DND-41 (cell line): ENCODE measurements at regions not wholly inside any gene's neighbourhood (a gene's known extent, or its start where the extent isn't known, plus 50 kb on each side); places are given as distances from the start of the nearest gene placed in this dataset.

Experiments
- ATAC-seq: fragments of 200-7000 bp; cut with Tn5 transposase; 3 replicates; pipeline ENCODE4 v1.9.1; 2021; ENCODE audit warnings: low read depth; ENCODE audit not compliant: insufficient read depth
- DNase-seq: peaks from one replicate; pipeline ENCODE4 v3.0.0-alpha.2; 2020
- H2AFZ ChIP-seq: 2 replicates; pipeline ENCODE4 v1.6.0; 2012; ENCODE audit warnings: low read depth, low read length
- H3K27ac ChIP-seq: 2 replicates; pipeline ENCODE4 v1.5.1; 2012; ENCODE audit warnings: low read length, inconsistent platforms
- H3K27me3 ChIP-seq: fragments of 200-600 bp; sonication (generic); 2 replicates; pipeline ENCODE4 v1.6.0; 2012; ENCODE audit warnings: low read length, mild to moderate bottlenecking, inconsistent platforms; ENCODE audit not compliant: insufficient read depth, poor library complexity
- H3K36me3 ChIP-seq: 2 replicates; pipeline ENCODE4 v1.5.1; 2012; ENCODE audit warnings: low read length, inconsistent platforms; ENCODE audit not compliant: insufficient read depth
- H3K4me1 ChIP-seq: 2 replicates; pipeline ENCODE4 v1.5.1; 2012; ENCODE audit warnings: mild to moderate bottlenecking, low read length; ENCODE audit not compliant: insufficient read depth
- H3K4me2 ChIP-seq: 2 replicates; pipeline ENCODE4 v1.6.0; 2012; ENCODE audit warnings: mild to moderate bottlenecking, moderate library complexity, low read length, inconsistent platforms; ENCODE audit not compliant: insufficient read depth
- H3K4me3 ChIP-seq, 2 experiments: fragments of 200-600 bp in 1 of 2; shearing (Covaris generic) in 1 of 2; 2 replicates each; pipeline ENCODE4 v1.5.1; 2012 to 2016; ENCODE audit warnings: inconsistent platforms in 2 of 2, low read length in 2 of 2, mild to moderate bottlenecking in 2 of 2, low read depth in 1 of 2, moderate library complexity in 1 of 2
- H3K79me2 ChIP-seq: 2 replicates; pipeline ENCODE4 v1.6.0; 2012; ENCODE audit warnings: low read length, inconsistent platforms; ENCODE audit not compliant: insufficient read depth
- H3K9ac ChIP-seq: 2 replicates; pipeline ENCODE4 v1.6.0; 2012; ENCODE audit warnings: low read depth, mild to moderate bottlenecking, inconsistent platforms, low read length, moderate library complexity
- H3K9me3 ChIP-seq: 2 replicates; pipeline ENCODE4 v1.5.1; 2012; ENCODE audit warnings: low read length, moderate library complexity, mild to moderate bottlenecking, inconsistent platforms; ENCODE audit not compliant: insufficient read depth, severe bottlenecking
- H4K20me1 ChIP-seq: 2 replicates; pipeline ENCODE4 v1.6.0; 2012; ENCODE audit warnings: low read length; ENCODE audit not compliant: insufficient read depth
- CTCF ChIP-seq: IDR thresholded peaks from 2 replicates; pipeline ENCODE4 v1.5.1; 2012; ENCODE audit warnings: borderline replicate concordance, low read length, moderate library complexity, mild to moderate bottlenecking; ENCODE audit not compliant: poor library complexity, severe bottlenecking; ENCODE audit errors: extremely low read depth
- EZH2 ChIP-seq: IDR thresholded peaks from 3 replicates; pipeline ENCODE4 v1.6.1; 2012; ENCODE audit warnings: borderline replicate concordance, low read depth, mild to moderate bottlenecking, moderate library complexity, low read length, inconsistent platforms; ENCODE audit not compliant: severe bottlenecking

- H3K9me3 ChIP-seq = no peaks in the 10 kb centered on the region
- TF ChIP-seq CTCF (no peak), EZH2 (no peak)
- no peaks in the 10 kb centered on the region for H3K27me3 ChIP-seq
- H3K4me3 ChIP-seq = no peak overlapping the region
- ATAC-seq = no peak
- no peak overlapping the region for H3K27ac ChIP-seq
- no peak for DNase-seq
- no peak overlapping the region for H3K4me2 ChIP-seq
- H4K20me1 ChIP-seq = no peaks in the 10 kb centered on the region
- H3K79me2 ChIP-seq = no peaks in the 10 kb centered on the region
- H3K9ac ChIP-seq = no peak overlapping the region
- H3K36me3 ChIP-seq = no peaks in the 10 kb centered on the region
- no peak overlapping the region for H2AFZ ChIP-seq
- no peaks in the 10 kb centered on the region for H3K4me1 ChIP-seq
Measured at GRCh38 chr14:48842785-48843184, 743.4 kb downstream of the RPS29 start.

- Histone ChIP-seq H2AFZ (no peak overlapping the region), H3K9ac (no peak overlapping the region), H3K9me3 (no peaks in the 10 kb centered on the region), H4K20me1 (no peaks in the 10 kb centered on the region), H3K4me2 (no peak overlapping the region), H3K36me3 (no peaks in the 10 kb centered on the region), H3K27me3 (no peaks in the 10 kb centered on the region), H3K79me2 (no peaks in the 10 kb centered on the region), H3K4me3 (no peak overlapping the region), H3K27ac (no peak overlapping the region), H3K4me1 (no peaks in the 10 kb centered on the region)
- ATAC-seq (no peak), DNase-seq (no peak)
- TF ChIP-seq CTCF = no peak
- TF ChIP-seq EZH2 = no peak
Measured at GRCh38 chr14:48826058-48826457, 760.1 kb downstream of the RPS29 start.

- Histone ChIP-seq H3K4me3 (no peak overlapping the region), H3K27me3 (no peaks in the 10 kb centered on the region), H3K79me2 (no peaks in the 10 kb centered on the region), H3K4me2 (no peak overlapping the region), H3K36me3 (no peaks in the 10 kb centered on the region), H3K27ac (no peak overlapping the region), H3K9me3 (no peaks in the 10 kb centered on the region), H2AFZ (no peak overlapping the region), H3K4me1 (no peaks in the 10 kb centered on the region), H3K9ac (no peak overlapping the region), H4K20me1 (no peaks in the 10 kb centered on the region)
- TF ChIP-seq EZH2 (no peak), CTCF (no peak)
- ATAC-seq = no peak
- DNase-seq = no peak
Measured at GRCh38 chr14:48814562-48814961, 771.6 kb downstream of the RPS29 start.

- Histone ChIP-seq H3K79me2 (no peaks in the 10 kb centered on the region), H3K27me3 (no peaks in the 10 kb centered on the region), H3K4me3 (no peak overlapping the region), H3K36me3 (no peaks in the 10 kb centered on the region), H3K4me1 (no peaks in the 10 kb centered on the region), H3K4me2 (no peak overlapping the region), H4K20me1 (no peaks in the 10 kb centered on the region), H2AFZ (no peak overlapping the region), H3K27ac (no peak overlapping the region), H3K9ac (no peak overlapping the region), H3K9me3 (no peaks in the 10 kb centered on the region)
- TF ChIP-seq EZH2 (no peak), CTCF (no peak)
- ATAC-seq (no peak), DNase-seq (no peak)
Measured at GRCh38 chr14:48805315-48805714, 780.9 kb downstream of the RPS29 start.
